8988T (cell line): ENCODE measurements at regions not wholly inside any gene's neighbourhood (a gene's known extent, or its start where the extent isn't known, plus 50 kb on each side); places are given as distances from the start of the nearest gene placed in this dataset.

ENCODE experiments used
- DNase-seq: peaks from one replicate; pipeline ENCODE4 v3.0.0; 2011

- DNase-seq, result no peak
Measured at GRCh38 chr7:156442516-156442915, 198.1 kb upstream of the RNF32 start.

GRCh38 chr7:156440456-156440855 lies 200.1 kb upstream of the RNF32 start:
- no peak for DNase-seq

- no peak for DNase-seq
Measured at GRCh38 chr7:156438011-156438410, 202.6 kb upstream of the RNF32 start.

- DNase-seq, result no peak
Measured at GRCh38 chr7:156437021-156437614, 203.5 kb upstream of the RNF32 start.

GRCh38 chr7:156435486-156436231 lies 204.9 kb upstream of the RNF32 start:
- no peak for DNase-seq

GRCh38 chr7:156434706-156435105 lies 205.9 kb upstream of the RNF32 start:
- no peak for DNase-seq

GRCh38 chr7:156432018-156432417 lies 208.6 kb upstream of the RNF32 start:
- no peak for DNase-seq

GRCh38 chr7:156430109-156430508 lies 210.5 kb upstream of the RNF32 start:
- DNase-seq, result no peak

GRCh38 chr7:156429514-156429913 lies 211.1 kb upstream of the RNF32 start:
- DNase-seq, result no peak

GRCh38 chr7:156423876-156424275 lies 216.7 kb upstream of the RNF32 start:
- no peak for DNase-seq

- no peak for DNase-seq
Measured at GRCh38 chr7:156420496-156420895, 220.1 kb upstream of the RNF32 start.

GRCh38 chr7:156419782-156420181 lies 220.8 kb upstream of the RNF32 start:
- no peak for DNase-seq

GRCh38 chr7:156402255-156402654 lies 238.3 kb upstream of the RNF32 start:
- DNase-seq, result no peak

GRCh38 chr7:156401617-156402016 lies 239.0 kb upstream of the RNF32 start:
- no peak for DNase-seq

- DNase-seq, result no peak
Measured at GRCh38 chr7:156400046-156400445, 240.5 kb upstream of the RNF32 start.

- no peak for DNase-seq
Measured at GRCh38 chr7:156397249-156397648, 243.3 kb upstream of the RNF32 start.

GRCh38 chr7:156389116-156389692 lies 251.4 kb upstream of the RNF32 start:
- DNase-seq, result no peak

GRCh38 chr7:156386097-156386496 lies 254.5 kb upstream of the RNF32 start:
- DNase-seq, result no peak

- DNase-seq, result no peak
Measured at GRCh38 chr7:156384706-156385105, 255.9 kb upstream of the RNF32 start.

- no peak for DNase-seq
Measured at GRCh38 chr7:156383526-156383925, 257.0 kb upstream of the RNF32 start.

- no peak for DNase-seq
Measured at GRCh38 chr7:156380261-156380660, 260.3 kb upstream of the RNF32 start.

GRCh38 chr7:156379324-156380070 lies 261.1 kb upstream of the RNF32 start:
- DNase-seq, result no peak

- DNase-seq, result no peak
Measured at GRCh38 chr7:156378806-156379205, 261.8 kb upstream of the RNF32 start.

- no peak for DNase-seq
Measured at GRCh38 chr7:156376317-156376716, 264.3 kb upstream of the RNF32 start.
